WERI-Rb-1 (cell line): ENCODE measurements at regions not wholly inside any gene's neighbourhood (a gene's known extent, or its start where the extent isn't known, plus 50 kb on each side); places are given as distances from the start of the nearest gene placed in this dataset.

Experiments used
- DNase-seq: peaks from one replicate; pipeline ENCODE4 v3.0.0-alpha.2; 2020
- H3K27ac ChIP-seq: fragments of 250-450 bp; sonication (Bioruptor Pico); 2 replicates; pipeline ENCODE4 v1.5.1; 2020; ENCODE audit warnings: mild to moderate bottlenecking, moderate library complexity
- H3K27me3 ChIP-seq: fragments of 250-450 bp; sonication (Bioruptor Pico); 2 replicates; pipeline ENCODE4 v1.5.1; 2021; ENCODE audit warnings: mild to moderate bottlenecking, low read depth, moderate library complexity; ENCODE audit not compliant: insufficient read depth, severe bottlenecking
- H3K36me3 ChIP-seq: fragments of 250-450 bp; sonication (Bioruptor Pico); 2 replicates; pipeline ENCODE4 v1.5.1; 2020; ENCODE audit warnings: mild to moderate bottlenecking, moderate library complexity
- H3K4me3 ChIP-seq: 2 replicates; pipeline ENCODE4 v1.5.1; 2011; ENCODE audit warnings: low read depth, mild to moderate bottlenecking, control low read depth, low read length
- H3K9me3 ChIP-seq: fragments of 250-450 bp; sonication (Bioruptor Pico); 2 replicates; pipeline ENCODE4 v1.5.1; 2021; ENCODE audit warnings: mild to moderate bottlenecking, moderate library complexity; ENCODE audit not compliant: severe bottlenecking
- CTCF ChIP-seq: IDR thresholded peaks from 2 replicates; pipeline ENCODE4 v1.5.1; 2011; ENCODE audit warnings: low read depth, mild to moderate bottlenecking, control low read depth, inconsistent platforms, low read length

DNA sequence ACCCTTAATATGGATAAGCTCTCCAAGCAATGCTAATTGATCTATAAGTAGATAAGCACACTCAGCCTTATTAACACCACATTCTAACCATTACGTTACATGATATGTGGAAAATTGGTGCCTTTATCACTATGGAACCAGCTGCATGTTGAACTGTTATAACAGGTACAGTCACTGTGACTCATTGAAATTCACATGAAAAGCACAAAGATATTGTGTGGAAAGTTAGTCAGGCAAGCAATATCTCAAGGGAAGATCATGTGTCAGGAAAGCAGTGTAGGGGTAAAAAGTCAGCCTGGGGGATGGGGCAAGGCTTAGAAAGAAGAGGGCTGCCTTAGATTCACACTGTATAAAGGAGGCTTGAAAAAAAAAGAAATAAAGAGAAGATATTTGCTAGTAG lies 313.7 kb upstream of the SMIM31 start:
- no peaks in the 10 kb centered on the region for H3K36me3 ChIP-seq
- H3K9me3 ChIP-seq: no peaks in the 10 kb centered on the region
- no peak for DNase-seq
- H3K27me3 ChIP-seq: no peaks in the 10 kb centered on the region
- TF ChIP-seq CTCF: no peak
- H3K27ac ChIP-seq: no peak overlapping the region
- H3K4me3 ChIP-seq: no peak overlapping the region

DNA sequence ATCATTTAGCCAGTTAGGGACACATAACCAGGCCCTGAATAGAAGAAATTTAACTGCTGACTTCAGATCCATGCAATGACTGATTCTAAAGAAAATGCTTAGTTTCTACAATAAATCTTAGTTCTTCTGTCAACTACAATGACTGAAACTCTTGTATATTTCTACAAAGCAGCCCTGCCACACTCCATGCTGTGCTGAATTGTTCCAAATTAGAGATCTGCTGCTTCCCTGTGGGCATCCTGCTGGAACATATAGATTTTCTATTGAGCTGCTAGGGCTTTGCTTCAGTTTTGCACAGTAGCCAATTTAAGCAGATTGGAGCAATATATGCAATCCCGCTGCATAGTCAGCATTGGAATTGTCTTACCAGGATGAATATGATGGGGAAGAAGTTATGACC lies 312.8 kb upstream of the SMIM31 start:
- no peak overlapping the region for H3K27ac ChIP-seq
- no peak overlapping the region for H3K4me3 ChIP-seq
- TF ChIP-seq CTCF: no peak
- DNase-seq: no peak
- H3K9me3 ChIP-seq: no peaks in the 10 kb centered on the region
- no peaks in the 10 kb centered on the region for H3K36me3 ChIP-seq
- H3K27me3 ChIP-seq: no peaks in the 10 kb centered on the region

- TF ChIP-seq CTCF: no peak
- Histone ChIP-seq H3K9me3 (no peaks in the 10 kb centered on the region), H3K4me3 (no peak overlapping the region), H3K27ac (no peak overlapping the region), H3K36me3 (no peaks in the 10 kb centered on the region), H3K27me3 (no peaks in the 10 kb centered on the region)
- DNase-seq: no peak
Observed at GRCh38 chr4:164442180-164442579, 311.8 kb upstream of the SMIM31 start.

DNA sequence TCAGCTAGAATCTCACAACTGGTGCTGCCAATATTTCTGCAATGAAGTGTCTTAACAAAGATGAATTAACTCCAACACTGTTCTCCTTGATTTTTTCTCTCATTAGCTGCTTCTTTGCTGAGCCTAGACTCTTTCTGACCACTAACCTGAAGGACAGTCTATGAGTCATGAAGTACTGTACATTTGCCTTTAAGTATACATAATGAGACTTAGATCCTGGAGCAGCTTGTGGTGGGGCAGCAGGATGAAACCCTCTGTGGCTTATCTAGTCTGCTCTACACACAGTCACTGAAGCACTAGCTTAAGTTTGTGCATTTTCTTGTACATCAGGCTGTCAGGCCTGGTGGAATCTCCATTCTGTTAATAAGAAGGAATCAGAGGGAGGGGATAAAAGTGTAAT lies 307.4 kb upstream of the SMIM31 start:
- Histone ChIP-seq H3K27ac (no peak overlapping the region), H3K4me3 (no peak overlapping the region), H3K9me3 (no peaks in the 10 kb centered on the region), H3K36me3 (no peaks in the 10 kb centered on the region), H3K27me3 (no peaks in the 10 kb centered on the region)
- DNase-seq: peak; percentile 38
- TF ChIP-seq CTCF: no peak

DNA sequence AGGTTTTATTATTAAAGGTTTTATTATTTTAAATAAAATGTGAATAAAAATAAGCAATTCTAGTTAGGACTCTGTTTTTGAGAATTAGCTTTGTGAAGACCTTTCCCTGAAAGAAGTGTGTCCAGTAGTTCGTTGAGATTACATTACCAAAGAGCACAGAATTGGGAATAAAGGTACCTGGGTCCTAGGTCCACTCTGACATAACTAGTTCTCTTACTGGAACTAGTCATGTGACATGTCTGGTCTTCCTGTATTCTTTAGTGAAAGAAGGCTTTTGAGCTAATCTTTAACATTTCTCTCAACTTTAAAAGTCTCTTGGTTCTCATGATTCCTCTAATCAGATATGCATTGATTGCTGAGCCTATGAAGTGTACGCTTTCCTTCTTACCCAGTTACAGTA lies 292.0 kb upstream of the SMIM31 start:
- Histone ChIP-seq H3K27ac (no peak overlapping the region), H3K36me3 (no peaks in the 10 kb centered on the region), H3K9me3 (no peaks in the 10 kb centered on the region), H3K4me3 (no peak overlapping the region), H3K27me3 (no peaks in the 10 kb centered on the region)
- DNase-seq: no peak
- no peak for TF ChIP-seq CTCF

DNA sequence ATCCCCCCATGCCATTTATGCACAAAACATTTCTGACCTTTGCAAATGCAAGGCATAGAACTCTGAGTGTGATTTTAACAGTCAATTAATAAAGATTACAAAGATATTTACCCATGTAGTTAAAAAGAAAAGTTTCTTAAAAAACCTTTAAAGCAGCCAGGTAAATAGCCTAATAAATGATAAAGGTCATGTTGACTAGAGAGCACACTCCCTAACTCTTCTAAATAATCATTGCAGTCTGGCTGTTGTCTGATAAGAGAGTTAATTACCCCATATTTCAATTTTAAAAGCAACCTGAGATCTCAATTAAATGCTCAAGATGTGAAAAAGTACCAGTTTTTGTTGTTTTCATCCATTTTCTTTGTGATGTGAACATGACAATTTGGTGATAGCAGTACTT lies 291.5 kb upstream of the SMIM31 start:
- Histone ChIP-seq H3K4me3 (no peak overlapping the region), H3K27me3 (no peaks in the 10 kb centered on the region), H3K36me3 (no peaks in the 10 kb centered on the region), H3K27ac (no peak overlapping the region), H3K9me3 (no peaks in the 10 kb centered on the region)
- TF ChIP-seq CTCF: no peak
- no peak for DNase-seq
